GM19328 (cell line): ENCODE measurements at regions not wholly inside any gene's neighbourhood (a gene's known extent, or its start where the extent isn't known, plus 50 kb on each side); places are given as distances from the start of the nearest gene placed in this dataset.
"Not testable (repeated sequence)": the region's sequence is repeated elsewhere in the genome, so short reads cannot be mapped to it uniquely, and the experiment has no call there.

Experiments used
- ATAC-seq: cut with Tn5 transposase; IDR thresholded peaks from one replicate; pipeline ENCODE4 v1.9.1; 2021; ENCODE audit warnings: mild to moderate bottlenecking, moderate library complexity; ENCODE audit not compliant: unreplicated experiment

DNA sequence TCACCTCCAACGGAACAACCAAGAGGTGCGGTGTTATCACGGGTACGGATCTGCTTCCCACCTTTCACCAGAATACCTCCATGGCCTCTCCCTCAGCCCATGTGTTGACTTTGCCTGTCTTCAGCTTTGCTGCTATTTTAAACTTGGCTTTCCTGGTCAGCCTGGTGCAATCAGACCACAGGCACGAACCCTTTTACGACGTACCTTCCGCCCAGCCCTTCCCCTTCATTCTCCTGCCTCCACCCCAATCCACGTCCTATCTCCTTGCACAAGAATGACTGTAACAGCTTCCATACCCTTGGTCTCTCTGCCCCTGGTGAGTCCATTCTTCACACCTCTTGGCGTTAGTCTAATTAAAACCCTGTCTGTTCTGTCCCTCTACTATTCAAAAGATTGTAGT is 431.7 kb downstream of the EFNB2 start:
- ATAC-seq, result no peak

DNA sequence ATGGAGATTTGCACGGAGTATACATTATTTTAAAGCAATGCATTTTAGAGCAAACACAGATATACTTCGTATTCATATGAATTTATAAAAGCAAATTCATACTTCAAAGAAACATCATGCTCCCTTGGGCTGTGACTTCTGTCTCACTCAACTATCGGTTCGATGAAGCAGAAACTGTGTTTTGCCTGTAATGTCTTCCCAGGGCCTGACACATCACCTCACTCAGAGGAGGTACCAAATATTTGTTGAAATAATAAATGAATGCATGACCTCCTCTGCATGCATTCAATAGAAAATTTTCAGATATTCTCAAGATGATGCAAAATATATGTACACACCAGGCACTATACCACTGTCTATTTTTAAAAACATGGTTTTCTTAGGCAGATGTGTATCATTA is 432.7 kb downstream of the EFNB2 start:
- ATAC-seq, result no peak

DNA sequence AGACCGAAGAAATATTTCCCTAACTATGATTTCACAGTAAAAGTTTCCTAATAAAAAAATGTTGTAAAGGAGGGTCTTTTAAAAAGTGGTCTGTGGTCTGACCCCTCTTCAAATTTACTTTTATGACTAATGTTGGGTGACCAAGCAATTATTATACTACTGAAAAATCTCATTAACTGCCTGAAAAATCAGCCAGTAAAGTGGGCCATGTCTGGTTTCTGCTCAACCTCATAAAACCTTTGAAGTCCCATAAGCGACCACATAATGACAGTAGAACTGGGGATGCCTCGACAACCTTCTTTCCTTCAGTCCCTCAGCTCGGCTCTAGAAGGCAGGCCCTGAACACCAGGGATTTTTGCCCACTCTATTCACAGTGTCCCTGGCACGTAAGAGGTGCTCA is 434.3 kb downstream of the EFNB2 start:
- no peak for ATAC-seq

DNA sequence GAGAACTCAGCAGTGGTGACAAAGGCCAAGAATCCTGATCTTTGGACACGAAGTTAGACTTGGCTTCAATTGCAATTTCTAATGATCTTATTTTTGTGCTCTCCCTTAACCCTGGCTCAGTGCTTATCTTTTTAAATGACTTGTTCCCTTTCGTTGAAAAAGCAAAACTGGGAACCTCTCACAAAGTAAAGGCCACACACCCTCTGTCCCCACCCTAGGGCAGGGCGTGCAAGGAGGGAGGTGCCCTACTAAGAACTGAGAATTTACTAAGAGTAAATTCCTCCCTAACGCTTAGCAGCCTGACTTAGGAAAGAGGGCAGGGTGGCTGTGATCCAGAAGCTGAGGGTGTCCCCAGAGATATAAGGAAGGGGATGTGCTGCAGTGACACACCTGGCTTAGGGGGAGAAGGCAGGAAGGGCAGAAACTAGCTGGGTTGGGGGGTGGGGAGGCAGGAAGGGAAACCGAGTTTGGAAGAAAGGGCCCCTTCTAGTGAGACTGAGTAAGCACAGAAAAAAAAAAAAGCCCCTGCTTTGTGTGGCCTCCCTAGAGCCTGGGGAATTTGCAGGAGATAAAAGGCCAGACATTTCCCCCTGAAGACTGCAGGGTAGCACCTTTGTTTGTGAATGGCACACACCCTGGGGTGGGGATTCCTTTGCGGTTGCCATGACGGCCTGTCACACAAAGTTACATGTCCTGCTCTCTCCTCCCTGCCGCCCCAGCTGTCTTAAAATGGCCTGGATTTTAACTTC is 435.1 kb downstream of the EFNB2 start:
- no peak for ATAC-seq

DNA sequence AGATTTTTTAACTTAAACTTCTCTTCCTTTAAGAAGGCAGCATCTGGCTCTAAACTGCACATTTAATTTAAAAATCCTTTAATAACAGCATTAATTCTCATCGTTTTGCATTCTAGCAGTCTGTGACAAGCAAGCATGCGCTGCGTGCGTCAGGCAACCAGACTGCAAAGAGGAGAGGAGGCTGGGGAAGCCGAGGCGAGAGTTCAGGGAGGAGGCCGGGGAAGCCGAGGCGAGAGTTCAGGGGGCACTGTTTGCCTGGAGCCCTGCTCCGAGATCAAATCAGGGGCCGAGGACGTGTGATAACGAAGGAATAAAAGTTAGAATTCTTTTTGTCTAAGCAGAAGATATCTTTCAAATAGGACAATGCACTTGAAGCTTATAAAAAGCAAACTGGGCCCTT is 435.7 kb downstream of the EFNB2 start:
- ATAC-seq, result no peak

GRCh38 chr13:106098778-106099177 is 436.7 kb downstream of the EFNB2 start:
- no peak for ATAC-seq

GRCh38 chr13:106096661-106097092 is 438.8 kb downstream of the EFNB2 start:
- ATAC-seq, result no peak

DNA sequence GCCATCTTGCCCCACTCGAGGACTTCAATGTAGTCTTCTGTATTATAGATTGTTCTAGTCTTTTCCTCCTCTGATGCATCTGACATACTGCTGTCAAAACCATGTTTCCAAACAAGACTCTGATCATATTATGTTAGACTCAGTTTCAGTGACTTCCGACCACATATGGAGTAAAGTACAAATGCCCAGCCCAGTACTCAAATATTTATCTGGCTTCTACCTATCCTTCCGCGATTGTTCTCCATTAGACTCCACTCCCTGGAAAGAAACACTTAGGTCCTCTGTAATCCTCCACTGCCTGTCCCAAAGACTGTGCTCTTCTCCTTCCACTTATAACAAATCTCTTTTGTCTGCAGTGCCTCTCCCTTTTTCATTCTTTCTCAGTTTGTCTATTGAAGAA is 439.5 kb downstream of the EFNB2 start:
- no peak for ATAC-seq

GRCh38 chr13:106095406-106095805 is 440.1 kb downstream of the EFNB2 start:
- no peak for ATAC-seq

DNA sequence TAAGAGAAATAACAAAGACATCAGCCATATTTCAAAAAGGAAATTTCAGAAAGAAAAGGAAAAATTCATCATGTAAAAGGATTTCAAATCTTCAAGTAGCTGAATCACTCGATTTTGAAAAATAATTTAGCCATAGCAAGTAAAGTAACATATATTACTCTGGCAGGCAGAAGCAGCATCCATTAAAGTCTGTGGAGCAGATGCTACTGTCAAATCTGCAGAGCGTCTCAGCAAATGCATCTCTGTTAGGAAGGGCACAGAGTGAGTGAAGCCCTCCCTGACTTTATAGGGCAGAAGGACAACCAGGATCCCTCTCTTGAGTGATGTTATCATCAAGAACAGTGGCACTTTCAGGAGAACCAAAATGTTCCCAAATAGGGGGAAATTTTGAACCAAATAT is 445.5 kb downstream of the EFNB2 start:
- ATAC-seq, result no peak

- no peak for ATAC-seq
Measured at GRCh38 chr13:106089261-106089980, 446.0 kb downstream of the EFNB2 start.

DNA sequence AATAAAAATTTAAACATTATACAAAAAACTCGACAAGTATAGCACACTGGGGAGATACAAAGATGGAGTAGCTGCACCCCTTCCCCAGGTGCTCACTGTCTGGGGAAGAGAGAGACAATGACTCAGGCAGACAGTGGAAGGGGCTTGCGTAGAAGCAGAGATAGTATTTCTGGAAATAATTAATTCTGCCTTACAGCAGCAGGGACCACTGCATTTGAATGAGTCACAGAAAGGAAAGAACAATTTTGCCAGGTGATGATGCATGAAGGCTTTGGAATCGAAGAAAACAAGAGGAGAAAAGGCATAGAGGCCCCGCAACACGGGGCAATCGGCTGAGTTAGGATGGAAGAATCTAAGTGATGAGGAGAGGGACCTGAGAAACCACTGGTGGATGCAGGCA is 447.4 kb downstream of the EFNB2 start:
- no peak for ATAC-seq

- no peak for ATAC-seq
Measured at GRCh38 chr13:106087201-106087600, 448.3 kb downstream of the EFNB2 start.

- ATAC-seq, result no peak
Measured at GRCh38 chr13:106083620-106084350, 451.7 kb downstream of the EFNB2 start.

GRCh38 chr13:106081221-106081620 is 454.2 kb downstream of the EFNB2 start:
- ATAC-seq, result not testable (repeated sequence)

- no peak for ATAC-seq
Measured at GRCh38 chr13:106078191-106078590, 457.3 kb downstream of the EFNB2 start.

DNA sequence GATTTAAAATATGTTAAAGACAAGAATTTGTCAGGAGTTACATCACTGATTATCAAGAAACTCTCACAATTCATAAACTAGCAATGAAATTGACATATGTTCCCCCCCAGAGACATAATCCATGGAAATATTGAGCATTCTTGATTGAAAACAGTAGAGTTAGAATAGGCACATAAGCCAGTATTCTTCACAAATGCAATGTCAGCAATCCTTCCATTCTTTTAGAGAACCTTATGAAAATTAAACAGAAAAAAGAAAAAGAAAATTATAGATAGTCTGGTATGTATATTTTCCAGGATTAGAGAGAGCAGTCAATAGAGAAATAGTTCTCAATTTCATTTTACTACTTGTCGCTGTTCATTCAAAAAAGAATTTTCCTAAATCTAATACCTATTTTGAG is 458.4 kb downstream of the EFNB2 start:
- ATAC-seq, result no peak

DNA sequence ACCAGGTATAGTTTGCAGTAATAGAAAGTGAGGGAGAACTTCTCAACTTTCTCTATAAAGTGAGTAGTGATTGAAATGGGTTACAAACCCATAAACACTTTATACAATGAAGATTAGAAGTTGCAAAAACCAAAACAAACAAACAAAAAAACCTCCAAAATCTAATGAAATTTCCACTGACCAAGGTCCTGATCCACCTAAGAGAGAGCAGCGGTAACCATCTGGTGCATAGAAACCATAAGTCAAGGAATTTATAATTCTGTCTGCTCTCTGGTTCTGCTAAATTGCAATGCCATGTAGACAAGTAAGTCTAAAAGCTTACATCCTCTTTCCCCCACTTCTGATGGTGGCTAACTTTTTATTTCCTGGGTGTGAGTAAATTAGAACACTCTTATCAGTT is 463.4 kb downstream of the EFNB2 start:
- ATAC-seq, result no peak

DNA sequence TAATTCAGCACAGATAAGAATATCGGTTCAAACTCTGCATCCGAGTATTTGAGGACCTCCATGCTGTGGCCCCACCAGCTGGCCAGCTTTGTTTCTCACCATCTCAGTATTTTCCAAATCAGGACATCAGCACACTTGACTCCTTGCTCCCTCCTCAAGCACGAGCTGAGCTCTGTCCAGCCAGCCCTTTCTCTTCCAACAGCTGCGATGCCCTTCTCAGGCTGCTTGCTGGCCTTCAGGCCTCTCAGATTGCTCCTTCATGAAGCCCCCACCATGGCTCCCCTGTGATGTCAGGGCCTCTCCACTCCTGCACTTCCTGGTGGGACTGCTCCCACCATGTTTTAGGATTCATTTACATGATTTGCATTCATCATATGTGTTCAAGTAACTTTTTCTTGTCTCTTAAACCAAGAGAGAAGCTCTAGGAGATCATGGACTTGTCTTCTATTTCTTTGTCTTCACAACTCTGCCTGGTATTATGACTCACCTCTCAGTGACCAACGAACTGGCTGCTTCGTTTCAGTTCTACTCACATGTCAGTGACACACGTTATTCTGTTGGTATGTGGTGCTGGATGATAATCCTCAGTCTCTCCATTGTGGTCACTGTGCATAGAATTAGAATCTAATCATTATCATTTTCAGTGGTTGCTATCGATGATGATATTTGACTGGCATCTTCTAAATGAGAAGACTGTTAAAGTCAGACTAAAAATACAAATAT is 471.7 kb downstream of the EFNB2 start:
- no peak for ATAC-seq

DNA sequence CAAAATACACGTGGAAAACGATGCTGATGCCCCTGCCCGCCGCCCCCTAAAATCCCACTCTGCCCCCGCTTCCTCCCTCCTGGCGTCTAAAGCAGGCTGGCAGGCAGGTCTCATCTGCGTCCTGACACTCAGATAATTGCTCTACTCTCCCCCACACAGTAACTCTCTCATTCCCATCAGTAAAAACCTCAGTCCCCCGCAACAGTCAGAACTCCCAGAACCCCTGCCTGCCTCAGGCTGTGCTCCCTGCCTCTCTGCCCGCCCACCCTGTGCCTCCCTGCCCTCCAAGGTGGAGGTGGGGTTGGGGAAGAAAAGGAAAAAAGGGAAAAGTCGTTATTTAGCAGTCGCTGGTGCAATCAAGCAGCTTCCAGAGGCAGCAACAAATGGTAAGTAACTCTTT is 473.7 kb downstream of the EFNB2 start:
- no peak for ATAC-seq

- no peak for ATAC-seq
Measured at GRCh38 chr13:106056851-106057250, 478.6 kb downstream of the EFNB2 start.
